ENCODE measurements at regions not wholly inside any gene's neighbourhood (a gene's known extent, or its start where the extent isn't known, plus 50 kb on each side); places are given as distances from the start of the nearest gene placed in this dataset.
"Not testable (repeated sequence)": the region's sequence is repeated elsewhere in the genome, so short reads cannot be mapped to it uniquely, and the experiment has no call there.

DNA sequence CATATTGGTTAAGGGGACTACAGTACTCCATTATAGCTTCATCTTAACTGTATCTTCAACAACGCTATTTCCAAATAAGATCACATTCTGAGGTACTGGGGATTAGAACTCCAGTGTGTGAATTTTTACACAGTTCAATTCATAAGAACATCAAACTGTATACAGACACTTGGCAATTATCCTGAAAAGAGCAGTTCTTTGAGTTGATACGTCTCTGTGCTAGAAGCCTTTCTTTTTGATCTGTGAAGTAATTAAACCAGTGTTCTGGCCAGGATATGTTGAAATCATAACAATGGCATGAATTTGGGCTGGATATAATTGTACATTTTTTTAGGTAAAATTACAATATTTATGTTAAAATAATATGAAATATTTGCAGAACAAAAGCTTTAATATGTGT lies 93.5 kb upstream of the ITPRID2 start:
- no peak for DNase-seq

DNA sequence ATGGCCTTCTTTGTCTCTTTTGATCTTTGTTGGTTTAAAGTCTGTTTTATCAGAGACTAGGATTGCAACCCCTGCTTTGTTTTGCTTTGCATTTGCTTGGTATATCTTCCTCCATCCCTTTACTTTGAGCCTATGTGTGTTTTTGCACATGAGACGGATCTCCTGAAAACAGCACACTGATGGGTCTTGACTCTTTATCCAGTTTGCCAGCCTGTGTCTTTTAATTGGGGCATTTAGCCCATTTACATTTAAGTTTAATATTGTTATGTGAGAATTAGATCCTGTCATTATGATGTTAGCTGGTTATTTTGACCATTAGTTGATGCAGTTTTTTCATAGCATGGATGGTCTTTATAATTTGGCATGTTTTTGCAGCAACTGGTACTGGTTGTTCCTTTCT lies 89.2 kb upstream of the ITPRID2 start:
- not testable (repeated sequence) for DNase-seq

GRCh38 chr2:181803903-181804799 lies 87.4 kb upstream of the ITPRID2 start:
- DNase-seq: peak; percentile 60

DNA sequence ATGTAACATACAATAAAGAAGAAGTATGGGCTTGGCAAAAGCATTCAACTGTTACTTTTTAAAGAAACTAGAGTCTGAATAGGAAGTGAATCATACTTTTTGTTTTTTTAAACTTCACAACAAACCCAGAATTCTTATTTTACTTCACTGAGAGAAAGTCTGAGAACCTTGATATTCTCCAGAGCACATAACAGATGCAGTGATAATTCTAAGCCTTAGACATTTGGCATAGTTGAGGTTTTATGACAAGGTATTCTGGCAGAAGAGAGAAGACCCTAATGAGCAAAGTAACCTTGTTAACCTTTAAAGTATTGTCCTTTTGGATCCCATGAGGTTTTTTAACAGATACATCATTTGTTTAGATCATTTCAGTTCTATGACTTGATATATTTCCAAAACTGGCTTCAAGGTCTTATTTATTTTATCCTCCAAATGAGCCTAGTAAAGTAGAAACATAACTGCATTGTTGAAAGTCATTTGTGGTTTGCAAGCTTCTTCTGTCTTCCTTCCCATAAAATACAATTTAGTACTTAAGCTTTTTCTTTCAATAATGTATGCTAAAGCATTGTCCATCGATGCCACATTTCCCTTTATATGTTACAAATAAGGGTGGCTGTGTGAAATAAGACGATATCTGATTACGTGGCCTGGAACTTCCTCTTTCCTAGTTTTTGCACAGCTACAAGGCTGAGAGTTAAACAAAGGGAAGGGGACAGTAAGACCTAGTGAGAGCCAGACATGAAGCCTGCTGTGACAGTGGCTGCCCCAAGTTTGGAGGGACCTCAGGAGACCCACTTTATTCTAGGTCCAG lies 86.1 kb upstream of the ITPRID2 start:
- peak; percentile 41 for DNase-seq

DNA sequence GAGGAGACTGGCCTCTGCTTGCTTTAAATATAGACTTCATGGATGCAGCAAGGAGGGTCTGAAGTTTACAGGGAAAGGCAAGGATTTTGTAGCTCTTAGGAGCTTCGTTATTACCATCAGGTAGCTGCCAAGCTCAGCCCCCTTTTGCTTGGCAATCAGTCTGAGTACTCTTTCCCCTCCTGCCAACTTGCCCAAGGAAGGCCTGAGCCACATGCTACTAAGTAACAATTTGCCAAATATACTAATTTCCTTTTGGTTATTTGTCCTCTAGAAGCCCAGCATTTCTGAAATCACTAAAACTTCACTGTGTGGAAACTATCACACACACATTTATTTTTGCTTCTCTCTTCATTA lies 85.5 kb upstream of the ITPRID2 start:
- DNase-seq: no peak

DNA sequence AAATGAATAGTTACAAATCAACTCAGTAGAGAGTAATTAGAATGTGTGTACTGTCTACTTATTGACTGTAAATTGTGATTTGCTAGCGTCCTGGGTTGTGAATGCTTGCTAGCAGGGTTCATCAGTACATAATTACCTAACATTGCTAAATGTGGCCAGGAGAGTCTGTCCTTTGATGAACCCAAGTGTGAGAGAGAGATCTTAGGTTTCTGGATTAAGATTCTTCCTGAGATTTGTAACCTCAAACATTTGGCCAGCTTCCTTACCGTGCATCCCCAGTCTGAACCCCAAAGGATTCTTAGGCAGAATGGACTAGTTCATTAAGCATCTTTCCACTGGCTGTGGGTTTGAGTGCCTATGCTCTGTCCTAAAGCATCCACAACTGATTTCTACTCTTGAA lies 84.0 kb upstream of the ITPRID2 start:
- no peak for DNase-seq

GRCh38 chr2:181810823-181811695 lies 80.5 kb upstream of the ITPRID2 start:
- peak; percentile 89 for DNase-seq

DNA sequence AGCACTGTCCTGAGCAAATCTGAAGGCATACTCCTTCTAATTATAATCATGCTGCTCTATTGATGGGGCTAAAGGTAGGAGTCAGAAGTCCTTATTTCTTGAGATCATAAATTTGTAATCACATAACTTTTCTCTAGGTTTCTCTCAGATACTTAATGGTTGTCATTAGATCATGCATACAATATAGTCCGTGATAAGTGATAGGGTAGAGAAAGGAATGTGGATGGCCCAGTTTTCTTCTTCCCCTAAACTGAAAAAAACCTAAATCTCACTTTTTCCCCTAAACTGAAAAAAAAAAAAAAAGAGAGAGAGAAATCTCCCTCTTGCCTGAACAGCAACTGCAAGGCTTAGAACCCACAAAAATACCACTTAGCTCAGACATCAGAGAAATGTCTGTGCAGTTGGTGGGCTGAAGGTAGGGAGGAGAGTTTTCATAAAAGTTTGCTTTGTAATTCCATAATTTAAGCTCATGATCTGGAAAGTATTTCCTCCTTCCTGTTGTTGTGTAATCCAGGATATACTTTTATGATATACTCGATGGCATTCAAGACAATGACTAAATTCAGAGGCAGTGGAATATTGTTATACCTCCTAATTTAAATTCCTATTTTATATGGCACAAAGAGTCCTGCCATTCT lies 79.3 kb upstream of the ITPRID2 start:
- DNase-seq: no peak

DNA sequence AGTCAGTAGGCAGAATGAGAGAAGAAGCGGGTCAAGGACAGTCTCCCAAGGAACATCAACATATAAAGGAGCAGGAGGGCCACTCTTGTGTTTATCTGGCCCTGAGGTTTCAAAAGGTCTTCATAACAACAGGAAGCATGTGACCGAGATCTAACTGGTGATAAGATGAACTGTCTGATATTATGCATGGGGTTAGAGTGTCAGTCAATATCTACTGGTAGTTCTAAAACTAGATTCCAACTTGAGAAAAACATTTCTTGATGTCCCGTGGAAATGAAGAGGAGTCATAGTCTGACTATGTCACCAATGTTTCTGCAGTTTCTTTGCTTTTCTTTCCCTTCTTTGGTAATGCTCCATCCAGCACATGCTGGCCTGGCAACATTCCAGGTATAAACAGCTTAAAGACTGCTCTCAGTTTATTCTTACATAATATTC lies 77.5 kb upstream of the ITPRID2 start:
- peak; percentile 35 for DNase-seq

- DNase-seq: no peak
Observed at GRCh38 chr2:181817509-181817908, 74.0 kb upstream of the ITPRID2 start.

DNA sequence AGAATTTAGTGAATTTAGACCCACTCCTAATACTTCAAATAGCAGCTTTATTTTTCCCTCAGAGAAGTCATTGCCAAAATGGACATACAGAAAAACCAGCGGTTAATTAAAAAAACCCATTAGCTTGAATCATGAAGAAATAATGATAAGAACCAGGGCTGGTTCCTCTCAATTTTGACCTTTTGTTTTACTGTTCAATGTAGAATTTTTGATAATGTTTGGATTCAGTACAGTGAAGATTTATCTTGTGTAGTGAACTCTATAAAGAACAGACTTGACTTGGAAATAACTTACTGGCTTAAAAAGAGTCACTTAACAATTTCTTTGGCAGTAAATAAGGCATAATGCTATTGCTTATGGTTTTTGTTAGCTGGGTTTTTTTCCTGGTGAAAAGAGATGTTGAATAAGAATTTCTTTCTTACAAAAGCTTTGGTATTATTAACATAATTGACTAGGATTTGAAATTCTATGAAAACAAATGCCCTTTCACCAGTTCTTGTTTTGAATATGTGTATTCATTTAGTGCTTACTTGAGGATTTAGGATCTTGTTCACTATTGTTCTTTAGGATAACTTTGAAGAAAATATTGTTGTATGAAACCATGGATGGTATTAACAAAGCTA lies 73.4 kb upstream of the ITPRID2 start:
- DNase-seq: no peak

DNA sequence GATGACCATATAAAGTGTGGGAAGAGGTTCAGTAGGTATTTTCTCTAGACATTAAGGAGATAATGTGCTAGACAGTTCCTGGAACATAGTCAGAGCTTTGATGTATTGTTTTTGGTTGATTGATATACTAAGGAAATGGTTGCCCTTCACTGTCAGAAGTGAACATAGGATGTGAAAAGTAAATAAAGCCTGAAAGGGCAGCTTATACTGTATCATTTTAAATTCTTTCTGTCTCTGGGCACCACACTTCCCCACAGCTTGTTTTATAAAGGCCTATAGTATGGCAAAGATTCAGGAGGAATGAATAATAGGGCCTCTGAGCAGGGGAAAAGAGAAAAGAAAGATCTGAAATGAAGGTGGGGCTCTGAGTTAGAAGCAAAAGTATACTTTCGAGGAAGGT lies 72.7 kb upstream of the ITPRID2 start:
- no peak for DNase-seq

DNA sequence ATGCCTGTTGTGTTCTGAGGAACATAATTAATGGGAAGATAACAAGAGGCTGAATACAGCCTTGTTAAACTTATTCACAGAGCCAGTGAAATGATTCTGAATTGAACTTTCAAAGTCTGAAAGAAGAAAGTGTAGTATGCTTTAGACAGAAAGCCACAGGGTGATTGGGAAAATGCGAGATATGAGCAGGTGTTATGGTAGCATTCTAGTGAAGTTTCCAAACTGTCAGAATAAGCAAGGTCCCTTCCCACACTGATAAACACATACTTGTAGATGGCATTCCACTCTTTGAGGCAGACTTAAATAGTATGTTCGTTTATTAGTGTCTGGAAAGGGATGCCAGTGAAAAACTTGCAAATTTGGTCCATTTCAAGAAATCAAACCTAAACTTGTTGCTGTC lies 70.5 kb upstream of the ITPRID2 start:
- no peak for DNase-seq

- no peak for DNase-seq
Observed at GRCh38 chr2:181822097-181822496, 69.4 kb upstream of the ITPRID2 start.

GRCh38 chr2:181823405-181823804 lies 68.1 kb upstream of the ITPRID2 start:
- no peak for DNase-seq

GRCh38 chr2:181828122-181828705 lies 63.3 kb upstream of the ITPRID2 start:
- no peak for DNase-seq

DNA sequence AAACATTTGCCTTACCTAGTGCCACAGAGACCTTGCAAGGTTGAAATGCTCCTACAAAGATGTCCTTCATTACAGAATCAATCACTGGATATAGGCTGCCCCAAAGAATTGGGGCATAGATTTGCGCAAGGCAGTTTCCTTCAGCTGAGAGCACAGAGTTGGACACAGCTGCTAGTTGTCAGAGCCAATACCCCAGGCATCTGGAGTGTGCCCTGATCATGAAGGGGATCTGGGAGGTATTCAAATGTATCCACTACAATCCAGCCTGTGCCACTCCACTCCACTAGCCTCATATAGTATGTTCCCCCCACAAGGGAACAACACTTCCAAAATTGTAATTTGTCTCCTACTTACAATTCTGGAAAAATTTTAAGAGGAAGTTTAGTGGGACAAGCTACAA lies 62.3 kb upstream of the ITPRID2 start:
- DNase-seq: no peak

GRCh38 chr2:181832015-181832414 lies 59.5 kb upstream of the ITPRID2 start:
- no peak for DNase-seq

DNA sequence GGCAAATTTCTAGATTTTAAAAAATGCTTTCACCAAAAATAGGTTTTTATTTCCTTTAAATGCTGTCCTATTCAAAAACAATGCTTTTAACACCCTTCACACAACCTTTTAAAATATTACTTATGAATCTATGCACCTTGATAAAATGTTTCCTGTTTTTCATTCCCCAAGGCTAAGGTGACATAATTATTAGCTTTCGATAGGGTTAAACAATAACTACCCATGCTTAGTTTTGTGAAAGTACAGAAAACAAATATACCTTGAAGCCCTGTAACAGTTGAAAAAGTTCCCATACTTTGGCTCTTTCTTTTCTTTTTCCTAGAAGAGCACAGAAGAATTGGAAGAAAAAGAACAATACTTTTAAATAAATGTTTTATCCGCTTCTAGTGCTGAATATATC lies 54.9 kb upstream of the ITPRID2 start:
- DNase-seq: no peak

- no peak for DNase-seq
Observed at GRCh38 chr2:181837563-181837962, 54.0 kb upstream of the ITPRID2 start.

DNA sequence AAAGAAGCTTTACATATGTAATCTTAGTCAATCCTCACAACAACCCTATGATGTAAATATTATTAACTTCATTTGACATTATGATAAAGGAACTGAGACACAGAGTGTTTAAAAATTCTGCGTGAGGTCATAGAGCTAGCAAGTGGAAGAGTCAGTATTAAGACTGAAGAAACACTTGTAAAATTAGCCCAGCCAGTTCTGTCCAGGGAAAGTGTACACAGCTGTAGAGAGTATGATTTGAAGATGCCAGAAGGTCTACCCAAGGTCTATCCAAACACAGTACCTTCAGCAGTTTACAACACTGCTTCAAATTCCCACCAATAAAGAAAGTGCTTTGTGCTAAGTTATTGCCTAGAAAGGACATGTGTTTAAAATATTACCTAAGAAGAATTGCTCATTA lies 51.7 kb upstream of the ITPRID2 start:
- no peak for DNase-seq

- DNase-seq: no peak
Observed at GRCh38 chr2:181841079-181841478, 50.5 kb upstream of the ITPRID2 start.
